GM10266 (cell line): ENCODE measurements at regions not wholly inside any gene's neighbourhood (a gene's known extent, or its start where the extent isn't known, plus 50 kb on each side); places are given as distances from the start of the nearest gene placed in this dataset.

ENCODE experiments used
- DNase-seq: peaks from one replicate; pipeline ENCODE4 v3.0.0; 2012; ENCODE audit errors: extremely low spot score
- CTCF ChIP-seq: IDR thresholded peaks from 2 replicates; pipeline ENCODE4 v1.5.1; 2012; ENCODE audit warnings: mild to moderate bottlenecking, low read depth; ENCODE audit not compliant: control insufficient read depth, insufficient read depth; ENCODE audit errors: missing control alignments

GRCh38 chr20:1782181-1782580 is 113.0 kb upstream of the SIRPA start:
- DNase-seq, result no peak
- TF ChIP-seq CTCF, result no peak

- no peak for DNase-seq
- no peak for TF ChIP-seq CTCF
Observed at GRCh38 chr20:1779567-1779966, 115.6 kb upstream of the SIRPA start.

GRCh38 chr20:1778338-1778737 is 116.9 kb upstream of the SIRPA start:
- DNase-seq, result no peak
- no peak for TF ChIP-seq CTCF

- no peak for DNase-seq
- no peak for TF ChIP-seq CTCF
Observed at GRCh38 chr20:1777476-1777820, 117.8 kb upstream of the SIRPA start.

- DNase-seq, result peak; percentile 66
- TF ChIP-seq CTCF, result peak; percentile 94
Observed at GRCh38 chr20:1776681-1777475, 118.3 kb upstream of the SIRPA start.

GRCh38 chr20:1775117-1775516 is 117.5 kb upstream of the SIRPG start:
- DNase-seq, result no peak

More at GRCh38 chr20:1775117-1775516, 117.5 kb upstream of the SIRPG start:
- TF ChIP-seq CTCF, result no peak
